ENCODE measurements at regions not wholly inside any gene's neighbourhood (a gene's known extent, or its start where the extent isn't known, plus 50 kb on each side); places are given as distances from the start of the nearest gene placed in this dataset.

GRCh38 chr1:221806236-221806635 is 64.3 kb upstream of the DUSP10 start:
- no peak for TF ChIP-seq POLR2A (IDR thresholded peaks at IDR 0.05)
- no peak for TF ChIP-seq CTCF (IDR thresholded peaks at IDR 0.05)
- TF ChIP-seq POLR2AphosphoS5 (IDR thresholded peaks at IDR 0.05) = no peak

All from stomach (tissue), 4 donors.